ENCODE measurements at regions not wholly inside any gene's neighbourhood (a gene's known extent, or its start where the extent isn't known, plus 50 kb on each side); places are given as distances from the start of the nearest gene placed in this dataset.

DNA sequence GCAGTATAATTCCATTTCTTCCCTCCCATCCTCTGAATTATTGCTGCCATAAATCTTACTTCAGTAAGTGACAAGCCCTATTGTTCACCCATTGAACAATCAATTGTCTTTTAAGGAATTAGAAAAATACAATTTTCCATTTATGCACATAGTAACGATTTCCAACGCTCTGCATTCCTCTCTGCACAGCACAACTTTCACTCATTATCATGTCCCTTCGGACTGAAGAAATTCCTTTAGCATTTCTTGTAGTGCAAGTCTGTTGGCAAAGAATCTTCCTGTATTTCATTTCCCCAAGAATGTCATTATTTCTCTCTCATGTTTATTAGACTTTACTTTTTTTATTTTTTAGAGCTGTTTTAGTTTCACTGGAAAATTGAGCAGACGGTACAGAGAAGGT, 252.1 kb upstream of the RTL1 start:
- Histone ChIP-seq H2BK15ac (ENCODE audit: low read depth, poor library complexity, severe bottlenecking) (no peak overlapping the region), H3K9ac (ENCODE audit: low read length) (no peak overlapping the region)
- WGBS, result 79% methylated on average over 4 of the region's 4 CpGs

GRCh38 chr14:101167428-101167827, 263.9 kb upstream of the RTL1 start:
- Histone ChIP-seq H3K23ac (ENCODE audit: low read length in 2 of 2) (no peak overlapping the region), H2BK15ac (ENCODE audit: low read depth, poor library complexity, severe bottlenecking) (no peak overlapping the region), H2BK5ac (ENCODE audit: low read depth, low read length, poor library complexity, severe bottlenecking) (no peak overlapping the region), H2BK12ac (ENCODE audit: low read length in 2 of 2) (no peak overlapping the region), H4K91ac (ENCODE audit: low read length) (no peak overlapping the region), H3K4ac (ENCODE audit: low read depth in 1 of 2, low read length in 2 of 2) (no peak overlapping the region), H3K4me1 (ENCODE audit: control insufficient read depth, insufficient read depth, low read depth, low read length) (no peaks in the 10 kb centered on the region), H3K9ac (ENCODE audit: low read length) (no peak overlapping the region), H2AFZ (ENCODE audit: low read depth, low read length) (no peak overlapping the region), H3K14ac (ENCODE audit: low read length in 2 of 2) (no peak overlapping the region), H3K27ac (ENCODE audit: low read length, poor library complexity, severe bottlenecking) (no peak overlapping the region), H3K79me1 (replicated peaks; ENCODE audit: low read length, poor library complexity, severe bottlenecking) (no peaks in the 10 kb centered on the region), H3K9me3 (ENCODE audit: control insufficient read depth, low read length) (peaks cover 38% of the 10 kb centered on the region), H3K18ac (ENCODE audit: low read depth in 1 of 2, low read length in 2 of 2) (no peak overlapping the region), H2BK120ac (ENCODE audit: low read depth, low read length) (no peak overlapping the region), H3K36me3 (ENCODE audit: control insufficient read depth in 1 of 2, insufficient read depth in 2 of 2, low read depth in 1 of 2, low read length in 2 of 2) (no peaks in the 10 kb centered on the region), H2AK5ac (ENCODE audit: low read length, severe bottlenecking) (no peak overlapping the region), H4K8ac (ENCODE audit: low read length) (no peak overlapping the region), H3K4me3 (ENCODE audit: insufficient read depth in 1 of 2, low read depth in 1 of 2, low read length in 2 of 2) (no peak overlapping the region), H3K4me2 (ENCODE audit: low read length, poor library complexity, severe bottlenecking) (no peak overlapping the region), H3K27me3 (ENCODE audit: control insufficient read depth in 1 of 2, insufficient read depth in 1 of 2, low read length in 2 of 2) (peaks cover 0 to 2% of the 10 kb centered on the region in 2 experiments)
- WGBS, result 63% methylated on average over 2 of the region's 3 CpGs
- no peak for DNase-seq

More for the DNA sequence above, 252.1 kb upstream of the RTL1 start:
- no peaks in the 10 kb centered on the region for H3K4me1 ChIP-seq (ENCODE audit: control insufficient read depth, insufficient read depth, low read depth, low read length)
- no peaks in the 10 kb centered on the region for H3K79me1 ChIP-seq (replicated peaks; ENCODE audit: low read length, poor library complexity, severe bottlenecking)
- no peak overlapping the region for H3K27ac ChIP-seq (ENCODE audit: low read length, poor library complexity, severe bottlenecking)
- no peak overlapping the region for H4K91ac ChIP-seq (ENCODE audit: low read length)
- no peak overlapping the region for H3K14ac ChIP-seq (ENCODE audit: low read length in 2 of 2)
- no peak overlapping the region for H3K4me3 ChIP-seq (ENCODE audit: insufficient read depth in 1 of 2, low read depth in 1 of 2, low read length in 2 of 2)
- no peak overlapping the region for H3K18ac ChIP-seq (ENCODE audit: low read depth in 1 of 2, low read length in 2 of 2)
- no peak overlapping the region for H3K23ac ChIP-seq (ENCODE audit: low read length in 2 of 2)
- no peaks in the 10 kb centered on the region for H3K9me3 ChIP-seq (ENCODE audit: control insufficient read depth, low read length)
- no peak overlapping the region for H2BK5ac ChIP-seq (ENCODE audit: low read depth, low read length, poor library complexity, severe bottlenecking)
- no peak overlapping the region for H3K4ac ChIP-seq (ENCODE audit: low read depth in 1 of 2, low read length in 2 of 2)
- no peak overlapping the region for H2AFZ ChIP-seq (ENCODE audit: low read depth, low read length)
- H2BK12ac ChIP-seq (ENCODE audit: low read length in 2 of 2), result no peak overlapping the region
- peaks cover 3 to 39% of the 10 kb centered on the region in 2 experiments for H3K27me3 ChIP-seq (ENCODE audit: control insufficient read depth in 1 of 2, insufficient read depth in 1 of 2, low read length in 2 of 2)
- H3K4me2 ChIP-seq (ENCODE audit: low read length, poor library complexity, severe bottlenecking), result no peak overlapping the region
- H4K8ac ChIP-seq (ENCODE audit: low read length), result no peak overlapping the region
- no peak overlapping the region for H2AK5ac ChIP-seq (ENCODE audit: low read length, severe bottlenecking)
- no peak overlapping the region for H2BK120ac ChIP-seq (ENCODE audit: low read depth, low read length)
- no peaks in the 10 kb centered on the region for H3K36me3 ChIP-seq (ENCODE audit: control insufficient read depth in 1 of 2, insufficient read depth in 2 of 2, low read depth in 1 of 2, low read length in 2 of 2)
- no peak for DNase-seq

GRCh38 chr14:101169267-101169666, 265.7 kb upstream of the RTL1 start:
- peaks cover 0 to 7% of the 10 kb centered on the region in 2 experiments for H3K27me3 ChIP-seq (ENCODE audit: control insufficient read depth in 1 of 2, insufficient read depth in 1 of 2, low read length in 2 of 2)
- WGBS, result 64% methylated on average over 8 of the region's 8 CpGs
- no peak overlapping the region for H3K4ac ChIP-seq (ENCODE audit: low read depth in 1 of 2, low read length in 2 of 2)
- H3K36me3 ChIP-seq (ENCODE audit: control insufficient read depth in 1 of 2, insufficient read depth in 2 of 2, low read depth in 1 of 2, low read length in 2 of 2), result no peaks in the 10 kb centered on the region
- no peak overlapping the region for H2BK5ac ChIP-seq (ENCODE audit: low read depth, low read length, poor library complexity, severe bottlenecking)
- H3K23ac ChIP-seq (ENCODE audit: low read length in 2 of 2), result no peak overlapping the region
- no peak overlapping the region for H2AK5ac ChIP-seq (ENCODE audit: low read length, severe bottlenecking)
- no peak overlapping the region for H3K4me2 ChIP-seq (ENCODE audit: low read length, poor library complexity, severe bottlenecking)
- no peak overlapping the region for H2BK12ac ChIP-seq (ENCODE audit: low read length in 2 of 2)
- H3K9ac ChIP-seq (ENCODE audit: low read length), result no peak overlapping the region
- H2BK120ac ChIP-seq (ENCODE audit: low read depth, low read length), result no peak overlapping the region
- H3K4me3 ChIP-seq (ENCODE audit: insufficient read depth in 1 of 2, low read depth in 1 of 2, low read length in 2 of 2), result peak overlapping the region in 1 of 2 experiments; percentile 8
- no peak overlapping the region for H4K91ac ChIP-seq (ENCODE audit: low read length)
- H3K79me1 ChIP-seq (replicated peaks; ENCODE audit: low read length, poor library complexity, severe bottlenecking), result no peaks in the 10 kb centered on the region
- no peak overlapping the region for H3K18ac ChIP-seq (ENCODE audit: low read depth in 1 of 2, low read length in 2 of 2)
- H3K14ac ChIP-seq (ENCODE audit: low read length in 2 of 2), result no peak overlapping the region
- no peak overlapping the region for H2AFZ ChIP-seq (ENCODE audit: low read depth, low read length)
- H3K27ac ChIP-seq (ENCODE audit: low read length, poor library complexity, severe bottlenecking), result no peak overlapping the region
- DNase-seq, result no peak
- H2BK15ac ChIP-seq (ENCODE audit: low read depth, poor library complexity, severe bottlenecking), result no peak overlapping the region
- peaks cover 46% of the 10 kb centered on the region for H3K9me3 ChIP-seq (ENCODE audit: control insufficient read depth, low read length)
- H4K8ac ChIP-seq (ENCODE audit: low read length), result no peak overlapping the region
- no peaks in the 10 kb centered on the region for H3K4me1 ChIP-seq (ENCODE audit: control insufficient read depth, insufficient read depth, low read depth, low read length)

GRCh38 chr14:101171650-101172049, 268.1 kb upstream of the RTL1 start:
- 81% methylated on average over 4 of the region's 5 CpGs for WGBS
- H3K9ac ChIP-seq (ENCODE audit: low read length), result no peak overlapping the region
- H2BK5ac ChIP-seq (ENCODE audit: low read depth, low read length, poor library complexity, severe bottlenecking), result no peak overlapping the region
- H3K23ac ChIP-seq (ENCODE audit: low read length in 2 of 2), result no peak overlapping the region
- DNase-seq, result no peak
- no peak overlapping the region for H4K8ac ChIP-seq (ENCODE audit: low read length)
- H2BK15ac ChIP-seq (ENCODE audit: low read depth, poor library complexity, severe bottlenecking), result no peak overlapping the region
- H3K27me3 ChIP-seq (ENCODE audit: control insufficient read depth in 1 of 2, insufficient read depth in 1 of 2, low read length in 2 of 2), result peaks cover 0 to 17% of the 10 kb centered on the region in 2 experiments
- no peak overlapping the region for H3K4me3 ChIP-seq (ENCODE audit: insufficient read depth in 1 of 2, low read depth in 1 of 2, low read length in 2 of 2)
- H2BK120ac ChIP-seq (ENCODE audit: low read depth, low read length), result no peak overlapping the region
- H3K9me3 ChIP-seq (ENCODE audit: control insufficient read depth, low read length), result peaks cover 30% of the 10 kb centered on the region
- H2BK12ac ChIP-seq (ENCODE audit: low read length in 2 of 2), result no peak overlapping the region
- H3K27ac ChIP-seq (ENCODE audit: low read length, poor library complexity, severe bottlenecking), result no peak overlapping the region
- no peak overlapping the region for H3K14ac ChIP-seq (ENCODE audit: low read length in 2 of 2)
- H3K18ac ChIP-seq (ENCODE audit: low read depth in 1 of 2, low read length in 2 of 2), result no peak overlapping the region
- no peak overlapping the region for H4K91ac ChIP-seq (ENCODE audit: low read length)
- H3K4me1 ChIP-seq (ENCODE audit: control insufficient read depth, insufficient read depth, low read depth, low read length), result no peaks in the 10 kb centered on the region
- H3K36me3 ChIP-seq (ENCODE audit: control insufficient read depth in 1 of 2, insufficient read depth in 2 of 2, low read depth in 1 of 2, low read length in 2 of 2), result no peaks in the 10 kb centered on the region
- no peak overlapping the region for H3K4ac ChIP-seq (ENCODE audit: low read depth in 1 of 2, low read length in 2 of 2)
- H2AK5ac ChIP-seq (ENCODE audit: low read length, severe bottlenecking), result no peak overlapping the region
- no peak overlapping the region for H2AFZ ChIP-seq (ENCODE audit: low read depth, low read length)
- H3K4me2 ChIP-seq (ENCODE audit: low read length, poor library complexity, severe bottlenecking), result no peak overlapping the region
- H3K79me1 ChIP-seq (replicated peaks; ENCODE audit: low read length, poor library complexity, severe bottlenecking), result no peaks in the 10 kb centered on the region
